ENCODE measurements at regions not wholly inside any gene's neighbourhood (a gene's known extent, or its start where the extent isn't known, plus 50 kb on each side); places are given as distances from the start of the nearest gene placed in this dataset.

DNA sequence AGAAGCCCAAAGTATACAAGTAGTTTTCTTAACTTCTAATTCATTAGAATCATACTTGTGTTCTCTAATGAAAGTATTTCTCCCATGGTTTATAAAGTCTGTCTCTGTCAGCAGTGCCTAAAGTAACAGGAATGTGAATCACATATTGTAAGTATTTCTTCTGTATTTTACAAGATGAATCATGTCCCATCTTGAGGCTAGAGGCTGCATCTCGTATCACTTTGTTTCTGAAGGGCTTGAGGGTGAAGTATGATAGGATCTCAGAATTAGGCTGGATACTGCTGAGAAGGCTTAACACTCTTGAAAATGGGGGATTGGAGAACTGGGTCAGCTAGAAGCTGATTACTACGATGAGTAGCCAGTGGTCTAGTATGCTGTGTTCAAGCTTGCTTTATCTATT lies 242.2 kb upstream of the ACTBL2 start:
- TF ChIP-seq, protein P1, sequence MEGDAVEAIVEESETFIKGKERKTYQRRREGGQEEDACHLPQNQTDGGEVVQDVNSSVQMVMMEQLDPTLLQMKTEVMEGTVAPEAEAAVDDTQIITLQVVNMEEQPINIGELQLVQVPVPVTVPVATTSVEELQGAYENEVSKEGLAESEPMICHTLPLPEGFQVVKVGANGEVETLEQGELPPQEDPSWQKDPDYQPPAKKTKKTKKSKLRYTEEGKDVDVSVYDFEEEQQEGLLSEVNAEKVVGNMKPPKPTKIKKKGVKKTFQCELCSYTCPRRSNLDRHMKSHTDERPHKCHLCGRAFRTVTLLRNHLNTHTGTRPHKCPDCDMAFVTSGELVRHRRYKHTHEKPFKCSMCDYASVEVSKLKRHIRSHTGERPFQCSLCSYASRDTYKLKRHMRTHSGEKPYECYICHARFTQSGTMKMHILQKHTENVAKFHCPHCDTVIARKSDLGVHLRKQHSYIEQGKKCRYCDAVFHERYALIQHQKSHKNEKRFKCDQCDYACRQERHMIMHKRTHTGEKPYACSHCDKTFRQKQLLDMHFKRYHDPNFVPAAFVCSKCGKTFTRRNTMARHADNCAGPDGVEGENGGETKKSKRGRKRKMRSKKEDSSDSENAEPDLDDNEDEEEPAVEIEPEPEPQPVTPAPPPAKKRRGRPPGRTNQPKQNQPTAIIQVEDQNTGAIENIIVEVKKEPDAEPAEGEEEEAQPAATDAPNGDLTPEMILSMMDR (conservative IDR thresholded peaks at IDR 0.05; ENCODE audit: low read depth, low read length), result no peak
- Histone ChIP-seq H3K4me1 (ENCODE audit: insufficient read depth, low read length, poor library complexity, severe bottlenecking) (no peaks in the 10 kb centered on the region), H3K36me3 (ENCODE audit: insufficient read depth, low read length, poor library complexity, severe bottlenecking) (no peaks in the 10 kb centered on the region), H3K9me3 (ENCODE audit: low read depth, low read length, poor library complexity, severe bottlenecking) (peaks cover 5% of the 10 kb centered on the region), H3K4me3 (ENCODE audit: low read depth, low read length, poor library complexity, severe bottlenecking) (no peak overlapping the region), H3K27me3 (replicated peaks; ENCODE audit: insufficient read depth, low read depth, low read length, poor library complexity) (no peaks in the 10 kb centered on the region), H3K27ac (ENCODE audit: low read depth, low read length, poor library complexity, severe bottlenecking) (no peak overlapping the region)
- DNase-seq (ENCODE audit: low spot score), result no peak
- CTCF ChIA-PET, result no interaction called here
- intact Hi-C loops (cut with micrococcal nuclease; ENCODE audit: unreplicated experiment), result no loop called here
- BruUV-seq (replicated peaks), result no TSS peak
- POLR2A ChIA-PET (ENCODE audit: low non-redundant PET), result no interaction called here

DNA sequence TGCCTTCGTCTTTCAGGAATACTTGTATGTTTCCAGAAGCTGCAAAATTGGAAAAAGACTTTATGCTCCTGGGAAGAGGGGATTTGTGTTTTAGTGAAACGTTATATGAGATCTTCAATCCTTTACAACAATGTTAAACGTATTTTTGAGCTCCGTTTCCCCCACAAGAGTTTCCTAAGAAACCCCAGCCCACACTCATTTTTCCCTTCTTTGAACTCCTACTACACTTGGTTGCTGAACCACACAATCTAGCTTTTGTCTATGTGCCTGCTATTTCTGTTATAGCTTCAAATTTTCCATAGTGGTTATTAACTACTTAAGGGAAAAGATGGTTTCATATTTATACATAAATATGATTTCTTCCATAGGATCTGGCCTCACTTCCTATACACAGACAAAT lies 238.6 kb upstream of the ACTBL2 start:
- no peak for DNase-seq (ENCODE audit: low spot score)

DNA sequence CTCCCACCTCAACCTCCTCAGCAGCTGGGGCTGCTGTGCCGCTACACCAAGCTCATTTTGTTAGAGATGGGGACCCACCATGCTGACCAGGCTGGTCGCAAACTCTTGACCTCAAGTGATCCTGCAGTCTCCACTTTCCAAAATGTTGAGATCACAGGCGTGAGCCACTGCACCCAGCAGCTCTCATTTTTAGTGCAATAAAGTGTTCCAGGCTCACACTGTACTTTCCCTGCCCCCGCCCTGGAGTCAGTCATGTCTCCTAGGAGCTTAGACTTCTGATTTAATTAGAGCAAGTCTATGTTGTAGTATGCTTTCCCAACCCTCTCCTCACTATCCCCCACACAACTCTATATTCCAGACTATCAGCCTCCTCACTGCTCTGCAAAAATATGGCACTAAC lies 238.0 kb upstream of the ACTBL2 start:
- H3K27ac ChIP-seq (ENCODE audit: low read depth, low read length, poor library complexity, severe bottlenecking), result no peak overlapping the region
- no peaks in the 10 kb centered on the region for H3K9me3 ChIP-seq (ENCODE audit: low read depth, low read length, poor library complexity, severe bottlenecking)
- H3K4me1 ChIP-seq (ENCODE audit: insufficient read depth, low read length, poor library complexity, severe bottlenecking), result no peaks in the 10 kb centered on the region
- intact Hi-C loops (cut with micrococcal nuclease; ENCODE audit: unreplicated experiment), result no loop called here
- CTCF ChIA-PET, result no interaction called here
- H3K36me3 ChIP-seq (ENCODE audit: insufficient read depth, low read length, poor library complexity, severe bottlenecking), result no peaks in the 10 kb centered on the region
- no TSS peak for BruUV-seq (replicated peaks)
- POLR2A ChIA-PET (ENCODE audit: low non-redundant PET), result no interaction called here
- H3K27me3 ChIP-seq (replicated peaks; ENCODE audit: insufficient read depth, low read depth, low read length, poor library complexity), result no peaks in the 10 kb centered on the region
- TF ChIP-seq, protein P1 (conservative IDR thresholded peaks at IDR 0.05; ENCODE audit: low read depth, low read length), result no peak
- TF ChIP-seq EZH2 (IDR thresholded peaks at IDR 0.05; ENCODE audit: borderline replicate concordance, low read depth, low read length, poor library complexity, severe bottlenecking), result no peak
- no peak overlapping the region for H3K4me3 ChIP-seq (ENCODE audit: low read depth, low read length, poor library complexity, severe bottlenecking)
- no peak for DNase-seq (ENCODE audit: low spot score)

More for the DNA sequence above, 238.6 kb upstream of the ACTBL2 start:
- no peaks in the 10 kb centered on the region for H3K9me3 ChIP-seq (ENCODE audit: low read depth, low read length, poor library complexity, severe bottlenecking)
- no peaks in the 10 kb centered on the region for H3K4me1 ChIP-seq (ENCODE audit: insufficient read depth, low read length, poor library complexity, severe bottlenecking)
- CTCF ChIA-PET, result no interaction called here
- no peak for TF ChIP-seq EZH2 (IDR thresholded peaks at IDR 0.05; ENCODE audit: borderline replicate concordance, low read depth, low read length, poor library complexity, severe bottlenecking)
- TF ChIP-seq, protein P1 (conservative IDR thresholded peaks at IDR 0.05; ENCODE audit: low read depth, low read length), result no peak
- intact Hi-C loops (cut with micrococcal nuclease; ENCODE audit: unreplicated experiment), result no loop called here
- no peaks in the 10 kb centered on the region for H3K36me3 ChIP-seq (ENCODE audit: insufficient read depth, low read length, poor library complexity, severe bottlenecking)
- POLR2A ChIA-PET (ENCODE audit: low non-redundant PET), result no interaction called here
- BruUV-seq (replicated peaks), result no TSS peak
- no peak overlapping the region for H3K4me3 ChIP-seq (ENCODE audit: low read depth, low read length, poor library complexity, severe bottlenecking)
- no peak overlapping the region for H3K27ac ChIP-seq (ENCODE audit: low read depth, low read length, poor library complexity, severe bottlenecking)
- H3K27me3 ChIP-seq (replicated peaks; ENCODE audit: insufficient read depth, low read depth, low read length, poor library complexity), result no peaks in the 10 kb centered on the region
